Loucy (cell line): ENCODE measurements at regions not wholly inside any gene's neighbourhood (a gene's known extent, or its start where the extent isn't known, plus 50 kb on each side); places are given as distances from the start of the nearest gene placed in this dataset.

Experiments used
- EZH2phosphoT487 ChIP-seq: fragments of 200-600 bp; IDR thresholded peaks from 2 replicates; pipeline ENCODE4 v1.6.1; 2018; ENCODE audit warnings: antibody characterized with exemption, mild to moderate bottlenecking, moderate library complexity, borderline replicate concordance
- TF ChIP-seq, protein P1 (sequence below): fragments of 200-600 bp; sonication (generic); conservative IDR thresholded peaks from 2 replicates; pipeline ENCODE4 v1.5.1; 2014; ENCODE audit warnings: mild to moderate bottlenecking, antibody characterized with exemption, low read length

- TF ChIP-seq, protein P1, sequence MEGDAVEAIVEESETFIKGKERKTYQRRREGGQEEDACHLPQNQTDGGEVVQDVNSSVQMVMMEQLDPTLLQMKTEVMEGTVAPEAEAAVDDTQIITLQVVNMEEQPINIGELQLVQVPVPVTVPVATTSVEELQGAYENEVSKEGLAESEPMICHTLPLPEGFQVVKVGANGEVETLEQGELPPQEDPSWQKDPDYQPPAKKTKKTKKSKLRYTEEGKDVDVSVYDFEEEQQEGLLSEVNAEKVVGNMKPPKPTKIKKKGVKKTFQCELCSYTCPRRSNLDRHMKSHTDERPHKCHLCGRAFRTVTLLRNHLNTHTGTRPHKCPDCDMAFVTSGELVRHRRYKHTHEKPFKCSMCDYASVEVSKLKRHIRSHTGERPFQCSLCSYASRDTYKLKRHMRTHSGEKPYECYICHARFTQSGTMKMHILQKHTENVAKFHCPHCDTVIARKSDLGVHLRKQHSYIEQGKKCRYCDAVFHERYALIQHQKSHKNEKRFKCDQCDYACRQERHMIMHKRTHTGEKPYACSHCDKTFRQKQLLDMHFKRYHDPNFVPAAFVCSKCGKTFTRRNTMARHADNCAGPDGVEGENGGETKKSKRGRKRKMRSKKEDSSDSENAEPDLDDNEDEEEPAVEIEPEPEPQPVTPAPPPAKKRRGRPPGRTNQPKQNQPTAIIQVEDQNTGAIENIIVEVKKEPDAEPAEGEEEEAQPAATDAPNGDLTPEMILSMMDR, result no peak
- no peak for TF ChIP-seq EZH2phosphoT487
These were observed 308.6 kb upstream of the MAP3K7 start for GRCh38 chr6:90895299-90896074.
